Neutrophil (primary cell): ENCODE measurements at regions not wholly inside any gene's neighbourhood (a gene's known extent, or its start where the extent isn't known, plus 50 kb on each side); places are given as distances from the start of the nearest gene placed in this dataset.

Source experiments
- H3K27ac ChIP-seq: fragments of 200-600 bp; sonication (generic); 2 replicates; pipeline ENCODE4 v1.5.1; 2016; ENCODE audit warnings: mild to moderate bottlenecking, moderate library complexity
- H3K27me3 ChIP-seq: fragments of 200-600 bp; sonication (generic); 2 replicates; pipeline ENCODE4 v1.6.0; 2016; ENCODE audit warnings: mild to moderate bottlenecking
- H3K36me3 ChIP-seq: fragments of 200-600 bp; sonication (generic); 2 replicates; pipeline ENCODE4 v1.5.1; 2017
- H3K4me1 ChIP-seq, 2 experiments: fragments of 200-600 bp in 1 of 2; sonication (generic) in 1 of 2; 1 replicate in 1 of 2; 2 replicates in 1 of 2; pipeline versions ENCODE4 v1.5.1 to v1.6.1; 2013 to 2016; ENCODE audit warnings: low read depth in 1 of 2, low read length in 1 of 2, mild to moderate bottlenecking in 1 of 2, moderate library complexity in 1 of 2; ENCODE audit not compliant: control insufficient read depth in 1 of 2, insufficient read depth in 1 of 2
- H3K4me3 ChIP-seq, 2 experiments: fragments of 200-600 bp in 1 of 2; sonication (generic) in 1 of 2; 1 replicate in 1 of 2; 2 replicates in 1 of 2; pipeline ENCODE4 v1.5.1; 2013 to 2016; ENCODE audit warnings: low read depth in 1 of 2, low read length in 1 of 2, mild to moderate bottlenecking in 1 of 2, moderate library complexity in 1 of 2
- H3K9me3 ChIP-seq: fragments of 200-600 bp; sonication (generic); 2 replicates; pipeline ENCODE4 v1.5.1; 2016
- CTCF ChIP-seq: fragments of 200-600 bp; sonication (generic); IDR thresholded peaks from 2 replicates; pipeline ENCODE4 v1.5.1; 2016; ENCODE audit warnings: antibody characterized with exemption

GRCh38 chrX:43481576-43481975, 174.5 kb upstream of the MAOA start:
- no peak for TF ChIP-seq CTCF
- Histone ChIP-seq H3K27me3 (no peaks in the 10 kb centered on the region), H3K4me3 (no peak overlapping the region), H3K36me3 (no peaks in the 10 kb centered on the region), H3K9me3 (no peaks in the 10 kb centered on the region), H3K4me1 (no peaks in the 10 kb centered on the region), H3K27ac (no peak overlapping the region)

- Histone ChIP-seq H3K4me3 (no peak overlapping the region), H3K9me3 (no peaks in the 10 kb centered on the region)
- TF ChIP-seq CTCF, result no peak
Measured at GRCh38 chrX:43493756-43494155, 162.3 kb upstream of the MAOA start.

GRCh38 chrX:43500246-43500645, 155.9 kb upstream of the MAOA start:
- TF ChIP-seq CTCF, result no peak
- no peak overlapping the region for H3K4me3 ChIP-seq
- no peaks in the 10 kb centered on the region for H3K36me3 ChIP-seq
- H3K27me3 ChIP-seq, result no peaks in the 10 kb centered on the region
- no peaks in the 10 kb centered on the region for H3K9me3 ChIP-seq
- no peak overlapping the region for H3K27ac ChIP-seq
- H3K4me1 ChIP-seq, result no peaks in the 10 kb centered on the region

More at GRCh38 chrX:43493756-43494155, 162.3 kb upstream of the MAOA start:
- no peaks in the 10 kb centered on the region for H3K36me3 ChIP-seq
- no peaks in the 10 kb centered on the region for H3K27me3 ChIP-seq
- H3K4me1 ChIP-seq, result no peaks in the 10 kb centered on the region
- no peak overlapping the region for H3K27ac ChIP-seq

GRCh38 chrX:43500996-43501694, 155.0 kb upstream of the MAOA start:
- Histone ChIP-seq H3K4me3 (no peak overlapping the region), H3K27me3 (no peaks in the 10 kb centered on the region), H3K9me3 (no peaks in the 10 kb centered on the region), H3K27ac (no peak overlapping the region), H3K36me3 (no peaks in the 10 kb centered on the region), H3K4me1 (no peaks in the 10 kb centered on the region)
- TF ChIP-seq CTCF, result no peak

GRCh38 chrX:43504394-43504793, 151.7 kb upstream of the MAOA start:
- Histone ChIP-seq H3K4me3 (no peak overlapping the region), H3K27ac (no peak overlapping the region), H3K4me1 (no peaks in the 10 kb centered on the region), H3K27me3 (no peaks in the 10 kb centered on the region), H3K36me3 (no peaks in the 10 kb centered on the region), H3K9me3 (no peaks in the 10 kb centered on the region)
- TF ChIP-seq CTCF, result no peak
